GM10266 (cell line): ENCODE measurements at regions not wholly inside any gene's neighbourhood (a gene's known extent, or its start where the extent isn't known, plus 50 kb on each side); places are given as distances from the start of the nearest gene placed in this dataset.

Source experiments
- DNase-seq: peaks from one replicate; pipeline ENCODE4 v3.0.0; 2012; ENCODE audit errors: extremely low spot score
- TF ChIP-seq, protein P1 (sequence below): IDR thresholded peaks from 2 replicates; pipeline ENCODE4 v1.5.1; 2012; ENCODE audit warnings: mild to moderate bottlenecking, low read depth; ENCODE audit not compliant: control insufficient read depth, insufficient read depth; ENCODE audit errors: missing control alignments

DNA sequence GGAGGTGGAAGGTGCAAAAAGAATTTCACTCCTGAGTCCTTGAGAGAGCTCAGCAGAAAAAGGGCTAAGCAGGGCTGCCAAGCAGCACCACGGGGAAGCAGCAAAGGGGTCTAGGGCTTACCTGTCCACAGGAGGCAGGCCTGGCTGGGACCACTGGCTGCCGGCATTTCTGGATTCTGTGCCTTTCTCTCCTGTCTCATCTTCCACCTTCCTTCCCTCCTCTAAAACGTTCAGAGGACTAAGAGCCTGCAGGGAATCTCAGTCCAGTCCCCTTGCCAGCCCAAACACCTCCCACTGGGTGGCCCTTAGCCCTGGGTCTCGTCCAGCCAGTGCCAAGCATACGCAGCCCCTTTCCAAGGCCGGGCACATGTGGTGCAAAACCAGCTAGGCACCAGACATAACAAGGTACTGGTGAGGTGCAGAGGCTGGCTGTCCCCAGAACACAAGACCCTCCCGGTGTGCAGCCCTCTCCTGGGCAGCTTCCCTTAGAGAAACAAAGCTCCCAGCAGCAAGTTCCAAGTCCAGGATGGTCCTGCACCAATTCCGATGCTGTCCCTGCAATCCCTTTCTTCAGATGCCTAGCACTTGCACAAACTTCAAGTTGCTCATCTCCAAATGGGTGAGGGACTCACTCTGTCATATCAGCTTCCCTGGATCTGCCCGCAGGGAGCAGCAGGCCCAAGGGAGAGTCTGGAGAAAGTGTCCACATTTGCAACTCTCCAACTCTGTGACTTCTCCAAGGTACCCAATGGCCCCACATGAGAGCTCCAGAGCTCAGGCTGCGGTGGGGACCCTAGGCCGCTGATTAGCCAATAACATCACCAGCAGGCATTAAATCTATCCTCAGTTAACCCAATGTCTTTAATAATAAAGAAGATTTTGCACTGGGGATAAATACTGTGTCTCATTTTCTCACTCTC is 126.3 kb downstream of the C5orf15 start:
- TF ChIP-seq, protein P1, sequence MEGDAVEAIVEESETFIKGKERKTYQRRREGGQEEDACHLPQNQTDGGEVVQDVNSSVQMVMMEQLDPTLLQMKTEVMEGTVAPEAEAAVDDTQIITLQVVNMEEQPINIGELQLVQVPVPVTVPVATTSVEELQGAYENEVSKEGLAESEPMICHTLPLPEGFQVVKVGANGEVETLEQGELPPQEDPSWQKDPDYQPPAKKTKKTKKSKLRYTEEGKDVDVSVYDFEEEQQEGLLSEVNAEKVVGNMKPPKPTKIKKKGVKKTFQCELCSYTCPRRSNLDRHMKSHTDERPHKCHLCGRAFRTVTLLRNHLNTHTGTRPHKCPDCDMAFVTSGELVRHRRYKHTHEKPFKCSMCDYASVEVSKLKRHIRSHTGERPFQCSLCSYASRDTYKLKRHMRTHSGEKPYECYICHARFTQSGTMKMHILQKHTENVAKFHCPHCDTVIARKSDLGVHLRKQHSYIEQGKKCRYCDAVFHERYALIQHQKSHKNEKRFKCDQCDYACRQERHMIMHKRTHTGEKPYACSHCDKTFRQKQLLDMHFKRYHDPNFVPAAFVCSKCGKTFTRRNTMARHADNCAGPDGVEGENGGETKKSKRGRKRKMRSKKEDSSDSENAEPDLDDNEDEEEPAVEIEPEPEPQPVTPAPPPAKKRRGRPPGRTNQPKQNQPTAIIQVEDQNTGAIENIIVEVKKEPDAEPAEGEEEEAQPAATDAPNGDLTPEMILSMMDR, result no peak
- no peak for DNase-seq

DNA sequence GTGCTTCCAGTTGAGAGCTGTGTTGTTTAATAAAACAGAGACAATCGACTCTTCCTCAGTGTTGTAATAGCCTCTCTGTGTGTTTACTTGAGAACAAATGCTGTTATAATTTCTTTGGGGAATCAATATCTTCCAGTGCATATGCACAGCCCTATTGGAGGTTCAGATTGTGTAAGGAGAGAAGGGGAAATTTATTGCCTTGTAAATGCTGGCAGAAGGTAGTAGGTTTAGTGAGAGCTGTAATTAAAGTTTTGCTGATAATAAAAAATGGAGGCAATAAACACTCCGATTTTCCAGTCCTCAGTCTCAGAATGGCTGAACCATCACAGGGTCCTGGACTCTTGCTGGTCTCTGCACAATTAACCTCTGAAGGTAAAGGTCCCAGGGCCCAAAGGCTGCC is 128.3 kb downstream of the C5orf15 start:
- TF ChIP-seq, protein P1, result no peak
- DNase-seq, result no peak

DNA sequence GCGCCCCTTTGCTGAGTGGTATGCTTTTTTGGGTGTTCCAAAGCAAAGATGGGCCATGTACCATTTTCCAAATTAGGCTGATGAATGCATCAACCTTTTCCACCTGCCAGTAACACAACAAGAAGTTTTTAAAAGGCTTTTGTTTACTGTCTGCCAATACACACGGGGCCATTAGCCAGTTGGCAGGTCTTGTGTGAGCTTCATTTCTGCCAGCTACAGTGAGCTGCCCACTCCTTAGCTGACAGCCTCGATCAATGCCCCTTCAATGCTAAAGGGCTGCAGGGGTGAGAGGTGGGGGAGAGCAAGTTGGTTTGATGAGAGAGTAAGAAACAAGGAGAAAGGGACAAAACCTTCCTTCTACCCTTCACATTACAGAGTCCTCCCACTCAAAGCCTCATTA is 128.7 kb downstream of the C5orf15 start:
- TF ChIP-seq, protein P1, result no peak
- no peak for DNase-seq

DNA sequence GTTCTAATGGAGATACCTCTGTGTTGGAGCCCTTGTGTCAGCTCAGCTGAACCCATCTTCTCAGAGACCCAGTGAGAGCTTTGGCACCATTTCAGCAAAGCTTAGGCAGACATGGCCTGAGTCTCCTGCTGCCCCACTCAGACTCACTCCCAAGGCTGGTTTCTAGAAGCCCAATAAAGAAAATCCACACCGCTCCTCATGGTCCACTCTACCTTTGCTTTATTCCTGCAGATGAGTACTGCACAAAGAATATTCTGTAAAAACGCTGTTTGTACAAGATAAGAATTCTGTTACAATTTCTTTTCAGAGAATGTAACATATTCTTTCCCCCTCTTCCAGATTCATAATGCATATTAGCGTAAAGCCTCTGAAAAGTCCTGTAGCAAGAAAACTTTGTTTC is 129.3 kb downstream of the C5orf15 start:
- TF ChIP-seq, protein P1, result no peak
- no peak for DNase-seq

DNA sequence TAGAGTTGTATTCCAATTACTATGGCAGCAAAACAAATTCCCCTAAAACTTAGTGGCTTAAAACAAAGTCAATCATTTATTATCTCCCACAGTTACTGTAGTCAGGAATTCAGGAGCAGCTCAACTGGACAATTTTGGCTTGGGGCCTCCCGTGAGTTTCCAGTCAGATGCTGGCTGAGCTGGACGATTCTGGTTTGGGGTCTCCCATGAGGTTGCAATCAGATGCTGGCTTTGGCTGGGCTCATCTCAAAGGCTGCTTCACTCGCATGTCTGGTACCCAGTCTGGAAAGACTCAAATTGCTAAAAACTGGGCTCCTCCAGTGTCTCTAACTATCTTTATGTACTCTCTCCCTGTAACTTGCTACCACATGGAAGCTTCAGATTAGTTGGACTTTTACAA is 130.1 kb downstream of the C5orf15 start:
- TF ChIP-seq, protein P1, result no peak
- no peak for DNase-seq

DNA sequence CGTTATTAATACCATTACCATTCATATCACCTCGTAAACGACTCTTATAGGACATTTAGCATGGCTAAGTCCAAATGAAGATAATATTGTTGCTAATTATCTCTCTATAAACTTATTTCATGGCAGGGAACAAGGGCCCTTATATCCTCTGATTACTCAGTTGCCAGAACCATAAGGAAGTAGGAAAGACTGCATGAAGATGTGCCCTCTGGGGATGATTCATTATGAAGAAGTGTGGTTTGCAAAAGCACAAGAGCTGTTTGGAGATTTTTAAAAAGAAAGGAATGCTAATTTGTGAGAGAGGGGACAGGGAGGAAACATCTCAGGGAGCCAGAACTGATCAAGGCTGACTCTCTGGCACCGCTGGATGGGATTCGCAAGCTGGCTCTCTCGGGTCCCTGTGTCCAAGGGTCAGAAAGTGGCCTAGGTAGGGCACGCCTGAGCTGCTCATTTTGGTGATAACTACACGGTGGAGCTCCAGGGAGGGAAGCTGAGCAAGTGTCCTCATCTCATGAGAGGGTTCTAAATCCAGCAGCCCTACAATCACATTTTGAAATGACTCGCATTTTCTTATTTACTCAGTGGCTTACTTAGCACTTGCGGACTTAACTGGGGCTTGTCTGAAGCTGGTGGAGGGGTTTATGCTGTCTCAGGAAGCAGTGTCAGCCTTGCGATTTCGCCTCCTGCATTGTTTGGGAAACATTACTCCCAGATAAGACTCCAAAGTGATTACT is 136.8 kb downstream of the C5orf15 start:
- DNase-seq, result no peak
- TF ChIP-seq, protein P1, result no peak

DNA sequence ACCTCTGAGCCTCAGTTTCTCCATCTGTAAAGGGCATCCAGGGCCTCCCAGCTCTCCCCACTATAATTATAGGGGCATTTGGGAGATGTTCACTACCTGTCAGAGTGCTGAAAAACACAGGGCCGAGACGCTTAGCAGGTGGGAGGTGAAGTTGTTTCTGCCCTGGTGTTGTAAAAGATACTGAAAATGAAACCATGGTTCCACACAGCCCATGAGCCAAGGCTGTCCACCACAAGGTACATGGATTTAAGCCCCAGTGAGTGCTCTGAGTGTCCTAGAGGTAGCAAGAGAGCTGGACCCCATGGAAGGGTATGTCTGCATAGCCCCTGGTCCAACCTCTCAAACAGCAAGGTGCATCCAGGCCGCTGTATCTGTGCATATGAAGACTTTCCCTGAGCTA is 137.5 kb downstream of the C5orf15 start:
- no peak for DNase-seq
- TF ChIP-seq, protein P1, result no peak
